H1 (cell line): ENCODE measurements at regions not wholly inside any gene's neighbourhood (a gene's known extent, or its start where the extent isn't known, plus 50 kb on each side); places are given as distances from the start of the nearest gene placed in this dataset.

Experiments used
- BRCA1 ChIP-seq: IDR thresholded peaks from 2 replicates; pipeline ENCODE4 v1.6.1; 2012; ENCODE audit warnings: low read depth, low read length, improper control_type of control experiment
- EZH2 ChIP-seq: fragments of 200-600 bp; sonication (generic); IDR thresholded peaks from 2 replicates; pipeline ENCODE4 v1.7.1; 2012; ENCODE audit warnings: low read depth, mild to moderate bottlenecking, moderate library complexity, low read length, inconsistent platforms; ENCODE audit not compliant: severe bottlenecking
- KDM4A ChIP-seq: IDR thresholded peaks from one replicate; pipeline ENCODE4 v1.7.1; 2012; ENCODE audit warnings: low read depth, mild to moderate bottlenecking, moderate library complexity, low read length, inconsistent platforms; ENCODE audit not compliant: severe bottlenecking
- MAX ChIP-seq: IDR thresholded peaks from 2 replicates; pipeline ENCODE4 v1.6.1; 2012; ENCODE audit warnings: inconsistent platforms
- POLR2A ChIP-seq, 2 experiments: IDR thresholded peaks; 1 replicate in 1 of 2; 2 replicates in 1 of 2; pipeline ENCODE4 v1.6.1; 2011; ENCODE audit warnings: low read depth in 2 of 2, low read length in 2 of 2, mild to moderate bottlenecking in 2 of 2; ENCODE audit errors: control extremely low read depth in 1 of 2
- SIN3A ChIP-seq, 2 experiments: IDR thresholded peaks in 1 of 2; conservative IDR thresholded peaks in 1 of 2; 2 replicates each; pipeline ENCODE4 v1.6.1; 2011 to 2012; ENCODE audit warnings: low read length in 2 of 2, improper control_type of control experiment in 1 of 2, low read depth in 1 of 2, mild to moderate bottlenecking in 1 of 2
- TF ChIP-seq, protein P1 (sequence below): IDR thresholded peaks from 2 replicates; pipeline ENCODE4 v1.6.1; 2011; ENCODE audit warnings: low read length, improper control_type of control experiment
- TF ChIP-seq, protein P2 (sequence below), 3 experiments: IDR thresholded peaks; 1 replicate in 2 of 3; 2 replicates in 1 of 3; pipeline versions ENCODE4 v1.5.1 to v1.6.1; 2011; ENCODE audit warnings: low read length in 3 of 3, mild to moderate bottlenecking in 3 of 3, inconsistent platforms in 2 of 3, low read depth in 1 of 3, moderate library complexity in 1 of 3; ENCODE audit not compliant: insufficient read depth in 1 of 3; ENCODE audit errors: control extremely low read depth in 1 of 3

GRCh38 chr20:1840817-1841553 is 54.2 kb upstream of the SIRPA start:
- TF ChIP-seq BRCA1 (no peak), KDM4A (no peak), SIN3A (conservative IDR thresholded peaks at IDR 0.05 in 1 of 2, IDR thresholded peaks at IDR 0.05 in 1 of 2; ENCODE audit: low read depth in 1 of 2, low read length in 2 of 2) (no peak), MAX (no peak), EZH2 (no peak), POLR2A (IDR thresholded peaks at IDR 0.05; ENCODE audit: control extremely low read depth in 1 of 2, low read depth in 2 of 2, low read length in 2 of 2) (no peak)
- TF ChIP-seq, protein P1, sequence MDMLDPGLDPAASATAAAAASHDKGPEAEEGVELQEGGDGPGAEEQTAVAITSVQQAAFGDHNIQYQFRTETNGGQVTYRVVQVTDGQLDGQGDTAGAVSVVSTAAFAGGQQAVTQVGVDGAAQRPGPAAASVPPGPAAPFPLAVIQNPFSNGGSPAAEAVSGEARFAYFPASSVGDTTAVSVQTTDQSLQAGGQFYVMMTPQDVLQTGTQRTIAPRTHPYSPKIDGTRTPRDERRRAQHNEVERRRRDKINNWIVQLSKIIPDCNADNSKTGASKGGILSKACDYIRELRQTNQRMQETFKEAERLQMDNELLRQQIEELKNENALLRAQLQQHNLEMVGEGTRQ = no peak
- TF ChIP-seq, protein P2, sequence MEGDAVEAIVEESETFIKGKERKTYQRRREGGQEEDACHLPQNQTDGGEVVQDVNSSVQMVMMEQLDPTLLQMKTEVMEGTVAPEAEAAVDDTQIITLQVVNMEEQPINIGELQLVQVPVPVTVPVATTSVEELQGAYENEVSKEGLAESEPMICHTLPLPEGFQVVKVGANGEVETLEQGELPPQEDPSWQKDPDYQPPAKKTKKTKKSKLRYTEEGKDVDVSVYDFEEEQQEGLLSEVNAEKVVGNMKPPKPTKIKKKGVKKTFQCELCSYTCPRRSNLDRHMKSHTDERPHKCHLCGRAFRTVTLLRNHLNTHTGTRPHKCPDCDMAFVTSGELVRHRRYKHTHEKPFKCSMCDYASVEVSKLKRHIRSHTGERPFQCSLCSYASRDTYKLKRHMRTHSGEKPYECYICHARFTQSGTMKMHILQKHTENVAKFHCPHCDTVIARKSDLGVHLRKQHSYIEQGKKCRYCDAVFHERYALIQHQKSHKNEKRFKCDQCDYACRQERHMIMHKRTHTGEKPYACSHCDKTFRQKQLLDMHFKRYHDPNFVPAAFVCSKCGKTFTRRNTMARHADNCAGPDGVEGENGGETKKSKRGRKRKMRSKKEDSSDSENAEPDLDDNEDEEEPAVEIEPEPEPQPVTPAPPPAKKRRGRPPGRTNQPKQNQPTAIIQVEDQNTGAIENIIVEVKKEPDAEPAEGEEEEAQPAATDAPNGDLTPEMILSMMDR (IDR thresholded peaks at IDR 0.05; ENCODE audit: control extremely low read depth in 1 of 3, insufficient read depth in 1 of 3, low read depth in 1 of 3, low read length in 3 of 3) = no peak
